ENCODE measurements at regions not wholly inside any gene's neighbourhood (a gene's known extent, or its start where the extent isn't known, plus 50 kb on each side); places are given as distances from the start of the nearest gene placed in this dataset.

DNA sequence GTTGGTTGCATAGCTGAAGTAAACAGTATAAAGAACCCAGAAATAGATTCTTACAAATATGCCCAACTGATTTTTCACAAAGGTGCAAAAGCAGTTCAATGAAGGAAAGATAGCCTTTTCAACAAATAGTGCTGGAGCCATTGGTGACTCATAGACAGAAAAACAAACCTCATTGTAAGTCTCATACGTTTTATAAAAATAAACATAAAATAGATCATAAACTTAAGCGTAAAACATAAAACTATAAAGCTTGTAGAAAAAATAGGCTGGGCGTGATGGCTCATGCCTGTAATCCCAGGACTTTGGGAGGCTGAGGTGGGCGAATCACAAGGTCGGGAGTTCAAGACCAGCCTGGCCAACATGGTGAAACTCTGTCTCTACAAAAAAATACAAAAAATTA, 318.8 kb upstream of the IGFBP3 start:
- DNase-seq (ENCODE audit: low spot score), result no peak

GRCh38 chr7:46237466-46237865, 316.4 kb upstream of the IGFBP3 start:
- no peak for DNase-seq (ENCODE audit: low spot score)

DNA sequence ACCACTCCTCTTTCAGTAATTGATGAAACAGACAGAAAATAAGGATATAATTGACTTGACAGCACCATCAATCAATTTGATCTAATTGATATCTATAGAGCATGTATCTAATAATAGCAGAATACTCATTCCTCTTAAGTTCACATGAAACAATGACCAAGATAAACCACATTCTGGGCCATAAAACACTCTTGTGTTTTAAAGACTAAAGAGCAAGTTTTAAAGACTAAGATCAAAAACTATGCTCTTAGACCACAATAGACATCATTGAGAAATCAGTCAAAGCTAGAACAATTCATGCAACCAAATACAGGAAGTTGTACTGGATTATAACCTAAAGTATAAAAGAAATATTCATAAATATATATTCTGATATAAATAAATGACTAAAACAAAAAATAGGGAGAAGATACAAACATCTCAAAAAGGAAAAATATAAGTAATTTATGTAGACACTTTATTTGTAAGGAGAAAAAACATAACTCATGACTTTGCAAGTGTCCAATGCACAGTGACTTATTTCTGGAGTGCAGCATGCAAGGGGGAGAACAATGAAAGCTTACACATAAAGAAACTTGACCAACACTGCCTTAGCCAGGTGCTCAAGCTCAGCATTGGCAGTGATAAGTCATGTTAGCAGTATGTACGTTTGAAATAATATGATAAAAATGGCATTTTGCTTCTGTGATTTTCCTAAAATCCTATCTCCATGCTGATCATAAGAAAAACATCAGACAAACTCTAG, 312.7 kb upstream of the IGFBP3 start:
- DNase-seq (ENCODE audit: low spot score), result no peak

GRCh38 chr7:46230990-46231305, 309.9 kb upstream of the IGFBP3 start:
- DNase-seq (ENCODE audit: low spot score), result no peak

DNA sequence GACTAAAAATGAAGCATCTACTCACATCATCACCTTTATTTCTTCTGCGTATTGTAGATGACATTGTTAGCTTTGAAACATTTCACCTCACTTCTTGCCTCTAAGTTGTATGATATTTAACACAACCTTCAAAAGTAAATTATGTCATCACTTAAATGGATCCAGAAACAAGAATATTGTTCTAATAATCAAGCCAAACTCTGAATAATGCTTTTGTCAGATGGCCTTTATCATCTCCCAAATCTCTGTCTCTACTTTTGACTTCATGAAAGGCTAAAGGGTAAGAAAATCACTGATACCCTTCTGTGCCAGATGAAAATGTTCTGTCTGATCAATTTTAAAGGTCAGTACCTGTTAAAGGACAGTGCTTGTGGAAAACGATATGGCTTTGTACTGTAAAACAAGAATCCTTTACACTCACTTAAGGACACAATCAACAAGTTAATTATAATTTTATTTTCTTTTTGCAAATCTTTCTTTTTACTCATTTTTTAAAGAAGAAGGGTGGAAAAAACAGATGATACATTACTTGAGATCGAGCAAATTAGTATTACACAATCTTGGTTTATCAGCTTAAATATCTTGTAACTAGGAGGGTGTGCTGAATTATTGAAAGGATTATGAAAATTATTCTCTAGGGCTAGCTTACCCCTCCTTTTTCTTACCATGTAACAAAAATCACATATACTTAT, 309.4 kb upstream of the IGFBP3 start:
- no peak for DNase-seq (ENCODE audit: low spot score)

DNA sequence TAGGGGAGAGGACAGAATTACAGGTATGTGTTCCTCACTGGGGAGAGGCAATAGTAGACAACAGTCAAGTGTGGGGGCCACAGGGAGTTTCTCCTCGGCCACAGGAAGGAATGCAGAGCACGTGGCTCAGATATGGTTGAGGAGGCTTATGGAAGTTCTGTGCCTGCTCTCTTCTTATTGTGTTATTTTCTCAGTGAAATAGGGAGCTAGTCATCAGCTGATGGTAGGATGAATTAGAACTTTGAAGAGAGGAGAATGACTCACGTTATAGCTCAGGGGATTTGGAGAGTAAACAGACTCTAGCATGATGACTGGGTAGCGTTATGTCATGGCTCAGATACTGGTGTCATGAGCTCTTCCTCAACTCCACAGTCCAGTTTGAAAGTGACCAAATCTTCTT, 308.3 kb upstream of the IGFBP3 start:
- DNase-seq (ENCODE audit: low spot score), result peak; percentile 65

GRCh38 chr7:46226860-46227259, 305.8 kb upstream of the IGFBP3 start:
- no peak for DNase-seq (ENCODE audit: low spot score)

- DNase-seq (ENCODE audit: low spot score), result no peak
Measured at GRCh38 chr7:46224363-46224762, 303.3 kb upstream of the IGFBP3 start.

DNA sequence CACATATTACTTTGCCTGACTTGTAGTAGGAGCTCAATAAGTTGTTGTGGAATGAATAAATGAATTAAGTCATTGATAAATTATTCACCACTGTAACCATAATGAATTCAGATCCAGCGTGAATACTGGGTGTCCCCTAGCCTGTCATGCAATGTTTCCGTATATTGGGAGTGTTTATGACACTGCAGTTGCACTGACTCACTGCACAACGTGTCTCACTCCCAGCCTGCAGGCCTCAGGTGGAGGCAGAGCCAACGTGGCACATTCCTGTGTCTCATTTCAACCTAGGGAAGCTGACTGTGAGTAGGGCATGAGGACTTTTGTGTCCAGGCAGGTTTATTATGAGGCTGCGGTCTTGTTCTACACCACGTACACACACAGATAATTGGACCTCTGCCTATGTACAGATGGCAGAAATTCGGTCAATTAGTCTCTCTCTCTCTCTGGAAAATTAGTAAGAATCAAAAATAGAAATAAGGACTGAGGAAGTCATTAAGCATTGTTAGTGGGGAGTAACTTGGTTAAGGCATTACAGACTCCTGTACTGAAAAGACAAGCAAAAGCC, 299.1 kb upstream of the IGFBP3 start:
- peak; percentile 15 for DNase-seq (ENCODE audit: low spot score)

- DNase-seq (ENCODE audit: low spot score), result no peak
Measured at GRCh38 chr7:46218461-46219200, 297.6 kb upstream of the IGFBP3 start.

GRCh38 chr7:46215987-46216567, 295.0 kb upstream of the IGFBP3 start:
- no peak for DNase-seq (ENCODE audit: low spot score)

- no peak for DNase-seq (ENCODE audit: low spot score)
Measured at GRCh38 chr7:46214526-46214925, 293.5 kb upstream of the IGFBP3 start.

GRCh38 chr7:46213154-46213537, 292.1 kb upstream of the IGFBP3 start:
- DNase-seq (ENCODE audit: low spot score), result no peak

- no peak for DNase-seq (ENCODE audit: low spot score)
Measured at GRCh38 chr7:46212425-46213153, 291.5 kb upstream of the IGFBP3 start.

DNA sequence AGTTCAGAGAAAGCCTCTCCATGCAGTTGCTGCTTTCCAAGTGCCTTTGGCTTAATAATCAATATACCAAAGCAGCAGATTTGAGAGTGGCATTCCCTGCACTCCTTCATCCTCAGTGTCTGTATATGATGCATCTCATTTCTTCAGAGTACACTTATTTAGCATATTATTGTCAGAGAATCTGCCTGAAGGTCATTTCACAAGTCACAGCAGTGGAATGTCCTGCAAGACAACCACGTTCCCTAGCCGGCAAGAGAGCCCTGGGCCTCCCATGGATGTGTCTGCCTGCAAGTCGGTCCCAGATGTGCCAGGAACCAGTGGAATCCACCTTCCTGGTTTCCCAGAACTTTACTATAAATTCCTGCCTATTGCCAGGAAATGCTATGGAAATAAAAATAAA, 289.4 kb upstream of the IGFBP3 start:
- no peak for DNase-seq (ENCODE audit: low spot score)

- DNase-seq (ENCODE audit: low spot score), result no peak
Measured at GRCh38 chr7:46209611-46210388, 288.7 kb upstream of the IGFBP3 start.

- no peak for DNase-seq (ENCODE audit: low spot score)
Measured at GRCh38 chr7:46208635-46209525, 287.8 kb upstream of the IGFBP3 start.

- DNase-seq (ENCODE audit: low spot score), result no peak
Measured at GRCh38 chr7:46207931-46208634, 287.0 kb upstream of the IGFBP3 start.

- DNase-seq (ENCODE audit: low spot score), result no peak
Measured at GRCh38 chr7:46206476-46207060, 285.5 kb upstream of the IGFBP3 start.

Data from AG08396 (cell line).